ENCODE measurements at regions not wholly inside any gene's neighbourhood (a gene's known extent, or its start where the extent isn't known, plus 50 kb on each side); places are given as distances from the start of the nearest gene placed in this dataset.

DNA sequence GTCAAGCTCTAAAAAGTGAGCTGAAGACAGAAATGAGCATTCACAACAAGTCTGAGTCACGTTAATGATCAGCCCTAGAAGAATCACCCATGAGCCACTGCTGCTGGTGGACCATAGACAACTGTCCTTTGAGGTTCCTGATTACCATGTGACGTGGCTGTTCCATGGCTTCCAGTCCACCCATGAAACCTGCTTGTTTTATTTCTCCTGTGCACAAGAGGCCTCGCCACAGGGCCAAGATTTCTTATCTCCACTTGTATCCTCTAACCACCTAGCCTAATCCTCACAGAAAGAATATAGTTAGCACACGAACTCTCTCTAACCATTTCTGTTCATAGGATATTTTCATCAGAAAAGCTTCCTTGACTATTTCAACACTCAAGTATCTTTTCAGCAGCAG, 242.7 kb downstream of the MREG start:
- Histone ChIP-seq H3K4me1 (ENCODE audit: low read depth) (peaks cover 31% of the 10 kb centered on the region), H3K27ac (peak overlapping the region; percentile 59), H3K9me3 (ENCODE audit: low read depth) (no peaks in the 10 kb centered on the region), H3K36me3 (no peaks in the 10 kb centered on the region), H3K27me3 (no peaks in the 10 kb centered on the region), H3K4me3 (no peak overlapping the region)
- no peak for TF ChIP-seq CTCF (IDR thresholded peaks at IDR 0.05; ENCODE audit: low read depth, low read length)
- peak in 1 of 2 donors; percentile 17 for DNase-seq (ENCODE audit: low read depth in 1 of 2, low spot score in 1 of 2)

- H3K36me3 ChIP-seq = no peaks in the 10 kb centered on the region
- H3K4me3 ChIP-seq = no peak overlapping the region
- no peak for TF ChIP-seq CTCF (IDR thresholded peaks at IDR 0.05; ENCODE audit: low read depth, low read length)
- H3K9me3 ChIP-seq (ENCODE audit: low read depth) = no peaks in the 10 kb centered on the region
- H3K27me3 ChIP-seq = no peaks in the 10 kb centered on the region
- no peak for DNase-seq (ENCODE audit: low read depth in 1 of 2, low spot score in 1 of 2)
- H3K4me1 ChIP-seq (ENCODE audit: low read depth) = peaks cover 34% of the 10 kb centered on the region
- no peak overlapping the region for H3K27ac ChIP-seq
Observed at GRCh38 chr2:215769246-215769645, 244.1 kb downstream of the MREG start.

- no peak overlapping the region for H3K4me3 ChIP-seq
Observed at GRCh38 chr2:215767625-215768024, 245.7 kb downstream of the MREG start.

GRCh38 chr2:215765729-215766360, 247.5 kb downstream of the MREG start:
- H3K9me3 ChIP-seq (ENCODE audit: low read depth) = no peaks in the 10 kb centered on the region
- H3K4me3 ChIP-seq = no peak overlapping the region
- H3K36me3 ChIP-seq = no peaks in the 10 kb centered on the region
- peaks cover 19% of the 10 kb centered on the region for H3K4me1 ChIP-seq (ENCODE audit: low read depth)
- TF ChIP-seq CTCF (IDR thresholded peaks at IDR 0.05; ENCODE audit: low read depth, low read length) = no peak
- H3K27me3 ChIP-seq = no peaks in the 10 kb centered on the region
- DNase-seq (ENCODE audit: low read depth in 1 of 2, low spot score in 1 of 2) = no peak
- H3K27ac ChIP-seq = no peak overlapping the region

More at GRCh38 chr2:215767625-215768024, 245.7 kb downstream of the MREG start:
- Histone ChIP-seq H3K9me3 (ENCODE audit: low read depth) (no peaks in the 10 kb centered on the region), H3K27me3 (no peaks in the 10 kb centered on the region), H3K4me1 (ENCODE audit: low read depth) (peaks cover 33% of the 10 kb centered on the region), H3K27ac (no peak overlapping the region), H3K36me3 (no peaks in the 10 kb centered on the region)
- no peak for DNase-seq (ENCODE audit: low read depth in 1 of 2, low spot score in 1 of 2)
- TF ChIP-seq CTCF (IDR thresholded peaks at IDR 0.05; ENCODE audit: low read depth, low read length) = no peak

DNA sequence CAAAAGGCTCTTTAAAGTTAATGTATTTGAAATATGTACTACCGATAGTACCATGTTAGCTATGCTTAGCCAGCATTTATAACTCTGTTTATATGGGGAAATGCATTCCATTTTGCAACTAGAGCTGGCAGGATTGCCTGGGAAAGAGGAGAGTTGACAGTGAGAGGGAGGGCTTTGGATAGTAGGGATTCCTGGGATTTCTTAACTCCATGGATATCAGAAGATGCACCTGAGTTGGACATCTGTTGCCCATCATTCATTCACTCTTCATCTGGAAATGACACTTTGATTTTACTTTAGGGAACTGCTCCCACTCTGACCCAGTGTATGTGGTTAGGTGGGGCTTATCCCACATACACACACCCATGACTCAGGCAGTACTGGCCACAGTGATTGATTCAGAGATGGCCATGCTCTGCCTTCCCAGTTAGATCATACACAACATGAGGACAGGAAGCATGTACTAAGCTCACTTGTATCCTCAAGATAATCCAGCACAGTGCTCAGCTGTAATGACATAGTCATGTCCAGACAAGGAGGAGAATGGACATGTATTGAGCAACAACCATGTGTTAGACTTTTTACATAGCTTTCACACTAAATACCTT, 248.8 kb downstream of the MREG start:
- Histone ChIP-seq H3K27me3 (no peaks in the 10 kb centered on the region), H3K36me3 (no peaks in the 10 kb centered on the region), H3K4me1 (ENCODE audit: low read depth) (peaks cover 24% of the 10 kb centered on the region), H3K9me3 (ENCODE audit: low read depth) (no peaks in the 10 kb centered on the region), H3K27ac (no peak overlapping the region), H3K4me3 (no peak overlapping the region)
- peak in 1 of 2 donors; percentile 69 for DNase-seq (ENCODE audit: low read depth in 1 of 2, low spot score in 1 of 2)
- no peak for TF ChIP-seq CTCF (IDR thresholded peaks at IDR 0.05; ENCODE audit: low read depth, low read length)
